Panc1 (cell line): ENCODE measurements at regions not wholly inside any gene's neighbourhood (a gene's known extent, or its start where the extent isn't known, plus 50 kb on each side); places are given as distances from the start of the nearest gene placed in this dataset.

Source experiments
- ATAC-seq: fragments of 200-7000 bp; cut with Tn5 transposase; 2 replicates; pipeline ENCODE4 v1.9.1; 2020; ENCODE audit warnings: mild to moderate bottlenecking, moderate library complexity
- BruUV-seq: library from RNA; stranded (reverse); fragments of 400-500 nt; replicated peaks from 2 replicates; lab custom pipeline; 2021; lab: Mats Ljungman, UMichigan
- CTCF ChIA-PET: fragments of 300-600 bp; sonication (Branson Sonifier 250); formaldehyde crosslinking; loops from one replicate; lab custom pipeline; 2022; ENCODE audit warnings: antibody characterized with exemption; lab: Charles Lee
- POLR2A ChIA-PET: fragments of 300-600 bp; sonication (Branson Sonifier 250); formaldehyde crosslinking; loops from one replicate; lab custom pipeline; 2022; ENCODE audit warnings: antibody characterized with exemption; lab: Charles Lee
- DNase-seq: peaks from one replicate; pipeline ENCODE4 v3.0.0-alpha.2; 2010; ENCODE audit warnings: low read depth, low spot score
- H3K27ac ChIP-seq: 2 replicates; pipeline ENCODE4 v1.5.1; 2011; ENCODE audit warnings: mild to moderate bottlenecking, low read length, inconsistent platforms
- H3K27me3 ChIP-seq: fragments of 200-500 bp; sonication (Bioruptor generic); 2 replicates; pipeline ENCODE4 v1.6.0; 2014; ENCODE audit warnings: low read length, inconsistent platforms; ENCODE audit not compliant: control insufficient read depth, insufficient read depth
- H3K36me3 ChIP-seq: fragments of 200-500 bp; sonication (Bioruptor generic); 2 replicates; pipeline ENCODE4 v1.5.1; 2014; ENCODE audit warnings: inconsistent platforms, mild to moderate bottlenecking, low read length, moderate library complexity; ENCODE audit not compliant: control insufficient read depth, insufficient read depth
- H3K4me1 ChIP-seq: 2 replicates; pipeline ENCODE4 v1.5.1; 2011; ENCODE audit warnings: inconsistent platforms, mild to moderate bottlenecking, low read length, moderate library complexity; ENCODE audit not compliant: control insufficient read depth, insufficient read depth
- H3K4me3 ChIP-seq, 2 experiments: 2 replicates each; pipeline ENCODE4 v1.5.1; 2011 to 2012; ENCODE audit warnings: low read depth in 2 of 2, low read length in 2 of 2, mild to moderate bottlenecking in 2 of 2, inconsistent platforms in 1 of 2, moderate library complexity in 1 of 2
- H3K9me3 ChIP-seq: fragments of 200-500 bp; sonication (Bioruptor generic); 2 replicates; pipeline ENCODE4 v1.5.1; 2014; ENCODE audit warnings: low read depth, mild to moderate bottlenecking, inconsistent platforms, low read length, moderate library complexity; ENCODE audit not compliant: control insufficient read depth, insufficient read depth
- CTCF ChIP-seq: fragments of 450-650 bp; IDR thresholded peaks from 2 replicates; pipeline ENCODE4 v1.5.1; 2017; ENCODE audit warnings: mild to moderate bottlenecking
- POLR2AphosphoS5 ChIP-seq: IDR thresholded peaks from 2 replicates; pipeline ENCODE4 v1.6.1; 2012; ENCODE audit warnings: mild to moderate bottlenecking, low read depth, low read length, moderate library complexity
- SIN3A ChIP-seq: IDR thresholded peaks from 2 replicates; pipeline ENCODE4 v1.6.1; 2012; ENCODE audit warnings: low read depth, mild to moderate bottlenecking, low read length, moderate library complexity, borderline replicate concordance; ENCODE audit not compliant: insufficient read depth
- TCF7L2 ChIP-seq: IDR thresholded peaks from 2 replicates; pipeline ENCODE4 v1.6.1; 2011; ENCODE audit warnings: mild to moderate bottlenecking, low read depth, low read length, inconsistent platforms
- in situ Hi-C: cut with HindIII; loops from 2 replicates; pipeline ENCODE4 v1.10.0; 2016; ENCODE audit warnings: low sequenced_read_pairs, low pct_unique_long_range_greater_than_20kb
- intact Hi-C: fragments of 100-400 bp; cut with micrococcal nuclease; formaldehyde crosslinking; loops from one replicate; pipeline ENCODE4 v1.10.0; 2022; ENCODE audit not compliant: unreplicated experiment
- TF ChIP-seq, protein P1 (sequence below), 2 experiments: IDR thresholded peaks; 2 replicates each; pipeline ENCODE4 v1.6.1; 2011 to 2012; ENCODE audit warnings: low read depth in 2 of 2, control low read depth in 1 of 2, low read length in 1 of 2, mild to moderate bottlenecking in 1 of 2, moderate library complexity in 1 of 2; ENCODE audit not compliant: insufficient read depth in 1 of 2

- BruUV-seq = no TSS peak
- no peaks in the 10 kb centered on the region for H3K4me1 ChIP-seq
- no peak for DNase-seq
- no peaks in the 10 kb centered on the region; the same call in none of the 2 replicates for H3K27me3 ChIP-seq
- intact Hi-C loops = no loop called here
- H3K36me3 ChIP-seq = no peaks in the 10 kb centered on the region
- ATAC-seq = no peak
- TF ChIP-seq TCF7L2 (no peak), SIN3A (no peak), POLR2AphosphoS5 (no peak), CTCF (no peak)
- TF ChIP-seq, protein P1, sequence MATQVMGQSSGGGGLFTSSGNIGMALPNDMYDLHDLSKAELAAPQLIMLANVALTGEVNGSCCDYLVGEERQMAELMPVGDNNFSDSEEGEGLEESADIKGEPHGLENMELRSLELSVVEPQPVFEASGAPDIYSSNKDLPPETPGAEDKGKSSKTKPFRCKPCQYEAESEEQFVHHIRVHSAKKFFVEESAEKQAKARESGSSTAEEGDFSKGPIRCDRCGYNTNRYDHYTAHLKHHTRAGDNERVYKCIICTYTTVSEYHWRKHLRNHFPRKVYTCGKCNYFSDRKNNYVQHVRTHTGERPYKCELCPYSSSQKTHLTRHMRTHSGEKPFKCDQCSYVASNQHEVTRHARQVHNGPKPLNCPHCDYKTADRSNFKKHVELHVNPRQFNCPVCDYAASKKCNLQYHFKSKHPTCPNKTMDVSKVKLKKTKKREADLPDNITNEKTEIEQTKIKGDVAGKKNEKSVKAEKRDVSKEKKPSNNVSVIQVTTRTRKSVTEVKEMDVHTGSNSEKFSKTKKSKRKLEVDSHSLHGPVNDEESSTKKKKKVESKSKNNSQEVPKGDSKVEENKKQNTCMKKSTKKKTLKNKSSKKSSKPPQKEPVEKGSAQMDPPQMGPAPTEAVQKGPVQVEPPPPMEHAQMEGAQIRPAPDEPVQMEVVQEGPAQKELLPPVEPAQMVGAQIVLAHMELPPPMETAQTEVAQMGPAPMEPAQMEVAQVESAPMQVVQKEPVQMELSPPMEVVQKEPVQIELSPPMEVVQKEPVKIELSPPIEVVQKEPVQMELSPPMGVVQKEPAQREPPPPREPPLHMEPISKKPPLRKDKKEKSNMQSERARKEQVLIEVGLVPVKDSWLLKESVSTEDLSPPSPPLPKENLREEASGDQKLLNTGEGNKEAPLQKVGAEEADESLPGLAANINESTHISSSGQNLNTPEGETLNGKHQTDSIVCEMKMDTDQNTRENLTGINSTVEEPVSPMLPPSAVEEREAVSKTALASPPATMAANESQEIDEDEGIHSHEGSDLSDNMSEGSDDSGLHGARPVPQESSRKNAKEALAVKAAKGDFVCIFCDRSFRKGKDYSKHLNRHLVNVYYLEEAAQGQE (IDR thresholded peaks at IDR 0.05; ENCODE audit: insufficient read depth in 1 of 2, low read depth in 2 of 2, low read length in 1 of 2) = no peak
- in situ Hi-C loops = no loop called here
- POLR2A ChIA-PET = no interaction called here
- H3K4me3 ChIP-seq = no peak overlapping the region
- H3K27ac ChIP-seq = no peak overlapping the region
- H3K9me3 ChIP-seq = no peaks in the 10 kb centered on the region
- CTCF ChIA-PET = no interaction called here
These were observed 241.8 kb downstream of the ARRDC4 start for GRCh38 chr15:98202256-98202655.

DNA sequence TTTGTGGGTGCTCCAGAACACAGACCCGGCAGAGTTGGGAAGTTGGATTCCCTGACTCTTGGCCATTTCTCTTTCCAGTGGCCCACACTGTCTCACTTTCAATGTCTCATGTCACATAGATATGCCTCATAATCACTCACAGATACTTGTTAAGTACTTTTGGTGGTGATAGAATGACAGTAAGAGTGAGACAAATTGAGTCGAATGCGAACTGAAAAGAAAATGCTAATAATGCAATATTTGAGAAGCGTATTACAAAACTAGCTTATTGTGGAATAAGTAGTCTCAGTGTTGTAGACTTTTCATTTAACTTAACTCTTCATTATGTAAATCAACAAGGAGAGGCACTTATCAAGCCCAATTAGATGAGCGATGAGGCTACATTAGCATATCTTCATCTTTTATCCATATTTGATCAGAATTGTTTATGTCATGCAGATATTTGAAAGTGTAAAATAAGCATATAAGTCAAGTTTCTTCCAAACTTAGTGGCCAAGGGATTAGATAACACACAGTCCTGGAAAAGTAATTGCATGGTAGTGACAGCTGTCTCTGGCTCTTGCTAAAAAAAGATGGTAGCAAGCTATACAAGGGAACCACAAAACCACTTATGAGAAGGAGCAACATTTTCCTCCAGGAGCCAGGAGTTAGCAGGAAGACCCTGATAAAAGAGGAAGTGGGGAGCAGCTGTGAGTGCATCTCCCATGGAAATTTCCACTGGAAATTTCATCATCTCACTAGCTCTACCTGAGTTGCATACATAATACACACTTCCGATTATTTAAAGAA lies 243.6 kb downstream of the ARRDC4 start:
- no peak for TF ChIP-seq TCF7L2
- TF ChIP-seq CTCF = no peak
- no peak for TF ChIP-seq SIN3A
- H3K4me3 ChIP-seq = no peak overlapping the region
- DNase-seq (no peak), ATAC-seq (no peak)
- ChIA-PET POLR2A (no interaction called here), CTCF (no interaction called here)
- no peaks in the 10 kb centered on the region for H3K4me1 ChIP-seq
- H3K36me3 ChIP-seq = no peaks in the 10 kb centered on the region
- H3K27ac ChIP-seq = no peak overlapping the region
- in situ Hi-C loops (no loop called here), intact Hi-C loops (no loop called here)
- H3K27me3 ChIP-seq = no peaks in the 10 kb centered on the region; the same call in none of the 2 replicates
- BruUV-seq = no TSS peak
- H3K9me3 ChIP-seq = no peaks in the 10 kb centered on the region
